ENCODE measurements at regions not wholly inside any gene's neighbourhood (a gene's known extent, or its start where the extent isn't known, plus 50 kb on each side); places are given as distances from the start of the nearest gene placed in this dataset.
A peak's percentile ranks its signal among the peaks of the same experiment; 100 is the strongest.

DNA sequence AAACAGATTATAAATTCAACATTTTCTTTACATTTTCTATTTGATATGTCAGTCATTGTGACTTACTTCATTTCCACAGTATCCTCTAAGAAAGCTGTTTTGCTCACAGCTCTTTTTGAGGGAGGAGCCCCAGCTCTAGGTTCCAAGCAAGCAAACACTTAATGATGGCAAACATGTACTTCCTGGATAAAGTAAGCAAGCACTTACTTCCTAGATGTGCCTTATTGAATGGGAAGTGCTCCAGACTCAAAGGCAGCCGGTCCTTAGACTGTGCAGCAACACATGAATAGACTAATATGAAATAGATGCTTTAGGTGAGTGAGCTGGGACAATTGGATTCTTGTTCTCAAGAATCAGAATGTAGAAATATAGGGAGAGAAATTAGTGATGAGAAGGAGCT is 2149.8 kb upstream of the PIK3C3 start:
- no peak for DNase-seq (ENCODE audit: low spot score)

DNA sequence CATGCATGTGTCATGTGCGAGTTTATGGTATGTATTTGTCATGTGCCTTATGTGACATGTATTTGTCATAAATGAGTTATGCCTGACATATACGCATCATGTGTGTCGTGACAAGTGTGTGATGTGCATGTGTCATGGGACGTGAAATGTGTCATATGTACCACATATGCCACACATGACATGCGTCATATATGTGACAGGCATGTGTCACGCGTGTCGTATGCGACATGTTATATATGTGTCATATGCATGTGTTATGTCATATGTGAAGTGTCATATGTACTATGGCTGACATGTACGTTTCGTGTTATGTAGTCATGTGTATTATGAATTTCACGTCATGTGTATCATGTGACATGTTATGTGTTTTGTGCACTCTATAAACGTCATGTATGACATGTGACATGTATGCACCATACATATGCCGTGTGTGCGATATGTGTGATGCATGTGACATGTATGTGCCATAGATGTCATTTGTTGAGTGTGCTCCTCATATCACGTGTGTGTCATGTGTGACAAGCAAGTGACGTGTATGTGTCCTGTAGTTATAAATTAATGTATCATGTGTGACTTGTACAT is 2152.3 kb upstream of the PIK3C3 start:
- DNase-seq (ENCODE audit: low spot score) = no peak

DNA sequence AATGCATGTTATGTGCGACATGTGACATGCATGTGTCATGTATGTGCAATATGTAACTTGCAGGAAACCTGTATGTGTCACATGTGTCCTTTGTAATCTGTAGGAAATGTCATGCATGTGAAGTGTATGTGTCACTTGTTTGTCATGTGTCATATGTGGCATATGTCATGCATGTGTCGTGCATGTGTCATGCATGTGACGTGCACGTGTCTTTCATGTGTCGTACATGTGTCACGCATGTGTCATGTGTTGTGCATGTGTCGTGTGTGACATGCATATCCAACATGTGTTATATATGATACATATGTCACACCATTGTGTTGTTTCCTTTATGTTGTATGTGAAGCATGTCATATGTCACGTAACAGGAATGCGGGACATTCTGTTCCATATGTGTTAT is 2153.2 kb upstream of the PIK3C3 start:
- no peak for DNase-seq (ENCODE audit: low spot score)

DNA sequence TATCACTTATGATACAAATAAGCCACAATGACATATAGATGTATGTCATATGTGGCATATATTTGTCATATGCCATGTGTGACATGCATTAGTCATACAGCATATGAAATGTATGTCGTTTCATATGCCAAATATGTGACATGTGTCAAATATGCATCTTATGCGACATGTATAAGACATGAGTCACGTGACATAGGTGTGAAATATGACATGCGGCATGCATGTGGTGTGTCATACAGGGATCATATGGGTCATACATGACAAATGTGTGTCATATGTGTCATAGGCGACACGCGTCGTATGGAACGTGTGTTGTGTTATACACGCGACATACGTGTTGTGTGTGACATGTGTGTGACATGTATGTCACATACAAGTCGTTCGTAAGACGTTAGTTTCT is 2154.0 kb upstream of the PIK3C3 start:
- DNase-seq (ENCODE audit: low spot score) = no peak

DNA sequence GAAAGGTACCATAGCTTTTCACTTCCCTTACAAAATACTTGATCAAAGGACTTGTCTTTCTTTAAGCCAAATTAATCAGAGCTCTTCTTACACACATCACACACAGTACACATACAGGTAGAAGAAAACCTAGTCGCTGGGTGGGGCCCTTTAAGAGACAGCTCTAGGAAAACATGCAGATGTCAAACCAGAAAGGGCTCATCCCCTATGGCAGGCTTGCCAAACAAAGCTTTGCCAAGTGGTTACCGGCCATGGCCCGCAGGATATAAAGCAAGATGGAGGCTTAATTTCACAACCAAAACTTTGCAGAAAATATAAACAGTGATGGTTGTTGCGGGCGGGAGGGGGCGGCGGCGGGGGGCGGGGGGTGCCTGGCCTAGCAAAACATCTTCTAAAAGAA is 2156.0 kb upstream of the PIK3C3 start:
- peak; percentile 50 for DNase-seq (ENCODE audit: low spot score)

DNA sequence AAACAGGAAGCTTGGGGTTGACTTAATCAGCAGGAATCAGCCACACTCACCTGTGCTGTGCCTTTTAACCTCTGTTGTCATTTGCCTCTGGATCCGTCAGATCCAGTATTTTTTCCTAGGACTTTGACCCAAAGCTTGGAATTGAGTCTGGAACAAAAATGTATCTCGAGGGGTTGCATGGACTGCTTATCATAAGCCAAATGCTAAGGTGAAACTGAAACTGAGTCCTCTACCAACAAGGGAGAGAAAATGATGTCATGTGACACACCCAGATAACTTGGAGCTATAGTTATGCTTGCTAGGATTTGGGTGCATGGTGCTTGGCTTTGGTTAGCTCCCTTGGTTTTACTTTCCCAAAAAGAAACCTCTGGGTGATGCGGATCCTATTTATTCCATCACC is 2158.6 kb upstream of the PIK3C3 start:
- DNase-seq (ENCODE audit: low spot score) = peak; percentile 45

DNA sequence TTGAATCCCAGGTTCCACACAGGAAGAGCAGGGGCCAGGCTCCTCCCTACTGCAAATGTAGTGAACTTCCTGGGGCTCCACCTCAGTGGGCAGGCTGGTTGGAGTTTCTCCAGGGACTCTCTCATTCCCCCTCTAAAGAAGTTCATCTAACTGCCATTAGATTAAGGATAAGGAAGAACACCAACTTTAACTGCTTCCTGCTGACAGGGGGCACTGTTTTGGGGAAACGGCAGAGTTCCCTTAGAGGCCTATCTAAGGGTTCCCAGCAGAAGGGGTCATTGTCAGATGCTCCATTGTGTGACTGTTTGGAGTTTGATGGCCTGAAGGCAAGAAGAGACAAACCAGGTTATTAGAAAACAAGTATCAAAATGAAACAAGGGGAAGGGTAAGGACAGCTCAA is 2159.7 kb upstream of the PIK3C3 start:
- DNase-seq (ENCODE audit: low spot score) = no peak

DNA sequence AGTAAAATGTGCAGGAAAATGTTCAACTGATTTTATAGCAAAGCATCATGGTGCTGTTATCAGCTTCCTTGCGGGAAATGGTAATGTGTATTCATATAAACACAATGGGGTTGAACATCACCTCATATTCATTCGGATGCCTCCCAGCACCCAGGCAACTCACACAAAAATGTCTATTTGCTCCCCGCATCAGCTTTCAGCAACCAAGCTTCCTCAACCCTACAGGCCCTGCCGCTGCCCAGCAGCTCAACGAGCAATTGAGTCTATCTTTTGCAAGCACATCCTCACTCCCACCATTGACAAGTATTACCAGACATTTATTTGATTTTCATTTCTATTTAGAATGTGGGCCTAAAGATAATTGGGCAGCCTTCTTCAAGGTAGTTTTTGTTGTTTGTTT is 2161.4 kb upstream of the PIK3C3 start:
- DNase-seq (ENCODE audit: low spot score) = no peak

DNA sequence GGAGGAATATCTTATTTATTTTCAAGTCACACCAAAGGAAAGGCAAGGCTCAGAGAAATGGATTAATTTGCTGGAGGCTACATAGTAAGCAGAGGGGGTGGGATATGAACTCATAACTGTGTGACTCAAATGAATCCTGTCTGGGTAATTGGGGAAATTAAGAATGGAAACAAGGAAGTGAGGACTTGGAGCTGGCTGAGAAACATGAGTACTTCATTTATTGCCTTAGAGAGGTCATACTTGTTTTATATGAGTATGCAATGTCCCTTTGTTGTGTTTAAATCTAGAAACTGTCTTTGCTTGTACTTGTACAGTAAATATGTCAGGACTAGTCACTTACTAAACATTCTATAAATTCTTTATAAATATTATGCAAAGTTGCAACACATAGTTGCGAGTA is 2166.7 kb upstream of the PIK3C3 start:
- DNase-seq (ENCODE audit: low spot score) = no peak

DNA sequence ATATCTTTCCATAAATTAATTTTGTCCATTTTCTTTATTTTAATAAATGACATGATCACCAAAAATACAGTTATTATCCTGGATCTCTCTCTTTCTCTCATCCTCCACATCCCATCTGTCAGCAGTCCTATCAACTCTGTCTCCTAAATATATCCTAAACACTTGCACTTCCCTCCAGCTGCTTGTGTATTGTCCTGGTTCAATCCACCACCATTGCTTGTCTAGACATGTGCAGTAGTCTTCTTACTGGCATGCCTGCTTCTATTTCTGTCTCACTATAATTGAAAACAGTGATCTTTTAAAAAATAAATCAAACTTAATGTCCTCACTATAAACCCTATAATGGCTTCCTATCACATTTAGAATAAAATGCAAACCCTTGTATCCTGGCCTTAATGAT is 2168.6 kb upstream of the PIK3C3 start:
- no peak for DNase-seq (ENCODE audit: low spot score)

DNA sequence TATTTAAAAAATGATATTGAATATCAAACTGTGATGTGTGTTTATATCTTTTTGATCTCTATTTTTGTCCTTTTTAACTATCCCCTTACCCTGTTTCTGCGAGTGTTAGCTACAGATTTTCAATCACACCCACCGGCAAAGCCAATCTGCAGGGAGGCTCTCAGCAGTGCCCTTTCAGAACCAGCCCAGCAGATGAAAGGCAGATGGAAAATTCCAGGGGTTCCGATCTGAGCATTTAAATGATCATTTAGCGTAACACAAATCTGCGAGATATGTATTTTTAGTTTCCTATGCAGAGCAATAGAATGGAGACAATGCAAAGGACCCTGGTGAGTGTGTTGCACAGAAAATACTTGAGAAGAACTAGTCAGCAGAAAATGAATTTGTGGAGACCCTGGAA is 2170.5 kb upstream of the PIK3C3 start:
- DNase-seq (ENCODE audit: low spot score) = no peak

DNA sequence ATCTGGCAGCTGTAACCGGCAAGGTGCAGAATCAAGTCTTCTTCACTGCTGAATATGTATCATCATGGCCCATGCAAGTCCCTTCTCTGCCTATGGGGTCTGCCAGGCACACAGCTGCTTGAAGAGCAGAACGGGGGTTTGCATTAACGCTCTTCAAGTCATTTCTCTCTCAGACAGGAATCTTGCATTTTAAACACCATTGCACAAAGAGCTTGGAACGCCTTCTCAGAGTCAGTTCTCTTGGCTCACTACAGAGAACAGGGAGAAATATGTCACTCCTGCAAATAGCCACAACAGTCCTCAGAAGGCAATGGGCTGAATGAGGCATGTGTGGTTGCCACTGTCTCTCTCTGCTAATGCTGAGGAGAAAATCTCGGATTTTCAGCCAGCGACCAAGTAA is 2173.5 kb upstream of the PIK3C3 start:
- no peak for DNase-seq (ENCODE audit: low spot score)

DNA sequence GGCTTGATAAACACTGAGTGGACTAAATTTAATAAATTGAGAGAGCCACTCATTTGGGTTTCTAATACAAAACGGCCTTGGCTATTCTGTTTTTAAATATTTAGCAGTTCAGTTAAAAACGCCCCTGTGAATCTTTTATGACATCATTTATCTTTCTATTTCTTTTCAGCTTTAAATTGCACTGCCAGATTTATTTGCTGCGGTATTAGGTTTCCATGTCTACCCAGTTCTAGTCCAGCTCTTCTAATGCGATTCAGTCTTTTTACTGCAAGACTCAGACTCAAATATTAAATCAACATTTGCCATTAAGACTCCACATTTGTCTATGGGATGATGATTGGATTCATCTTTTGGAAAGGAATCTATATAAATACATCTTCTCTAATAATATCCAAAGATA is 2174.3 kb upstream of the PIK3C3 start:
- no peak for DNase-seq (ENCODE audit: low spot score)

DNA sequence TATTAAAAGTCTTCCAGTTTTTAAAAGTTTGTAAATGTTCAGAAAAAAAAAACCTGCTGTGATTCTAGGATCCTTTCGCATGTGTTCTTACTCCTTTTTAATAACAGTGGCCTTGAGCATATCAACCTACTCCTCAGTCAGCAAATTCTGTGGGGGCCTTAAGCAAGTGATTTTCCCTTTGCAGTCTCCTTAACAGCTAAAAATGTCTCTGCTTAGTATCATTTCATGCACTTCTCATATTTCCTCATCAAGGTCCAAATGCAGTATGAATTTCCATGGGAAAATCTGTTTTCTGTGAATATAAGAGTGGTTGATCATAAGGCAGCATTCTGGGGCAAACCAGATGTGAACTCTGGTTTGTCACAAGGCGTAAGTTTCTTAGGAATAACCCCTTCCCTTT is 2175.1 kb upstream of the PIK3C3 start:
- no peak for DNase-seq (ENCODE audit: low spot score)

DNA sequence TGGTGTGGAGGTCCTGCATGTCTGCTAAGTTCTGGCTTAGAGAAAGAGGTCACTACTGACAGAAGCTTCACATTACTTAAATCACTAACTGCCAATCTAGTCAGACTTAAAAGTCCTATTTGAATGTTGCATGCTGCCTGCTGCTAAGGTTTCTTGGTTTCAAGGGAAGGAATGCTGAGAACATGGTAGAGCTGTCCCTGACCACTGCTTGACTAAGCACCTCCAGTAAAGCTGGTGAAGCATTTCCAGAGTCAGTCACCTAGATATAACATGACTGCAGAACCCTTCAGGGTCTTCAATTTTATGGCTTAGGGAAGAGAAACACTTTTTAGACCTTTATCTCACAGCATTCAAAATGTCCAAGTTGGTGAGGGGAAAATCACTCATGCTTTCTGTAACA is 2178.3 kb upstream of the PIK3C3 start:
- DNase-seq (ENCODE audit: low spot score) = no peak

DNA sequence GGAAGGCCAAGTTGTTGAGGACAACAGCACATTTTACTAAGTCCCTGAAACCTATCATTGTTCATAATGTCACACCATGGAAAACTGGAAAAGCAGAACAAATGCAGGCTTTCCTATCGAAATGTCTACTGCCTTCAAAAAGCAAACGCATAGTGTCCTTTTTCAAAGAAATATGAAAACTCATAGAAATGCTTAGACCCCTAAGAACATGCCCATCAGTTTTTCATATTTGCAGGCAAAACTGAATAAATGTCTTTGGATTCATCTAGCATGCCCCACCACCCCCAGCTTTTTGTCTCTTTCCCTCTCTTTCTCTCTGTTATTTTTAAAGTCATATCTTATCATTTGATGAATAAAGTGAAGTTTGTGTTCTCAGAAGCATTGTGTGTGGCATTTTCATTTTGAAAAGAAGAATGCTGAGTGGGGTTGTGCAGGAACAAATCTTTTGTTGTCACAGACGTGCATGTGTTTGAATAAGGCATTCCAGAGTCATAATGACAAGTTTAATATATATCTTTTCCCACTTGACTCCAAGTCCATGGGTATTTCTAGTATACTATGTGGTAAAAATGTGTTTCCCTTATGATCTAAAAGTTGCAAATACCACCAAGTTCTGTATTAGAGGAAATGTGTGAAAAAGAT is 2180.0 kb upstream of the PIK3C3 start:
- no peak for DNase-seq (ENCODE audit: low spot score)

DNA sequence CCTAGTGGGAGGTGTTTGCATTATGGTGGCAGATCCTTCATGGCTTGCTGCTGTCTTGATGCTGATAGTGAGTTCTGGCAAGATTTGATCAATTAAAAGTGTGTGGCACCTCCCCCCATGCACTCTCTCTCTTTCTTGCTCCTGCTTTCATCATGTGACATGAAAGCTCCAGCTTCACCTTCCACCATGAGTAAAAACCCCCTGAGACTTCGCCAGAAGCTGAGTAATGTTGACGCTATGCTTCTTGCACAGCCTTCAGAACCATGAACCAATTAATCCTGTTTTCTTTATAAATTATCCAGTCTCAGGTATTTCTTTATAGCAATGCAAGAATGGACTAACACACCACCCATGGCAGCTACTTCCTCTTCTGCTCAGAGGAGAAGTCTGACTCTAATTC is 2181.4 kb upstream of the PIK3C3 start:
- no peak for DNase-seq (ENCODE audit: low spot score)

DNA sequence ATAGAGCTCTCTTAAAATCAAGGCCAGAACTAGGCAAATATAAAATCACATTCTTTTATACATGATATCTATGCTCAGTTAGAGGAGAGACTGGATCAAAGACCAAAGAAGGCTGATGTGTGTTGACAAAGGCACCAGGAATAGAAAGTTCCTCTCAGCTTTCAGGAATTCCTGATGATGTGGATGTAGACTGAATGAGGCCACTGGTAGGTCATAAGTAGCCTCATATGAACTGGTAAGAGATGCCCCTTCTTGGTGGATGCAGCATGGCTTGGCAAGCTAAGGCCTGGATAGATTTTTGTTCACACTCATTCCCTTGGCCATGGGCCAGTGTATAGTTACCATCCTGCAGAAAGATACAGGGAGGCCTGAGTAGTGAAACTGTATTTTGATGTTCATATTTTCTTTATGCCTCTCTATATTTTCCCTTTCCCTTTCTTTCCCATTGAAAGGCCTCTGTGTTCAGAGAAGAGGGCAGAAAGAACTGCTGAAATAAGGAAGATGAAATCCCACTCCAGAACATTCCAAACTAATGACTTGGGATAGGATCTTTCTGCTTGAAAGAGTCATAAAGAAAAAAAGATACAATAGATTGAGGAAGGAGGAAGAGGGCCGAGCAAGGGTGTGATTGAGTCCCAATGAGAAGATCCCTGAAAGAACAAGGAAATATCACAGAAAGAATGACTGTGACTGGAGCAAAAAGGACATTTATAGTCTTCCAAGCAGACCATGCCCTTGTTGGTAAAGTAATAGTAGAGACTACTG is 2182.7 kb upstream of the PIK3C3 start:
- DNase-seq (ENCODE audit: low spot score) = no peak

DNA sequence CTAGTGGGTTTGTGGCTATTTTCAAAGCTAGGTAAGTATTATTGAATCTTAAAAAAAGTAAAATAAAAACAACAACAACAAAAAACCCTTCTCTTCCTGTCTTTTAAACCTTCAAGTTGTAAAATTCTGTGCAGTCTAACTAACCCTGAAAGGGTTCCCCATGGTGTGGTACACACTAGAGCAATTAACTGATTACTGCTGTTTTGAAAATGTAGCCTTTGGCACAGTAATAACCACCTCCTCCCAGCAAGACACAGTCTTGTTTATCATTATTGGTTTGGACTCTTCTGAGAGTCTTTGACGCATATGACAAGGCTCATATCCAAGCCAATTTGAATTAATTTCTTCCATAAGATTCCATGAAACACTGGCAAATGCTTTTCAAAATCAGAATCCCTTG is 2184.6 kb upstream of the PIK3C3 start:
- no peak for DNase-seq (ENCODE audit: low spot score)

DNA sequence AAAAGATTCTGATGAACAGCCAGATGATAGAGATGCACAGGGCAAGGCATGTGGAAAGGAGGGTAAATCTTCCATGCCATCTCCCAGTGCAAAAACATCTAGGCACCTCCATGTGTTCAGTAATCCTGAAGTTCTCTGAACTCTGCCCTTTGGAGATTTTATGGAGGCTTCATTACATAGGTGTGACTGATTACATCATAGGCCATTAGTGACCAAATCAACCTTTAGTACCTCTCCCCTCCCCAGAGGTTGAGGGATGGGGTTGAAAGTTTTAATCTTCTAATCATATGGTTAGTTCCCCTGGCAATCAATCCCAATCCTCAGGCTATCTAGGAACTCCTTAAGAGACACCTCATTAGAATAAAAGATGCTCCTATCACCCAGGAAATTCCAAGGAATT is 2190.2 kb upstream of the PIK3C3 start:
- no peak for DNase-seq (ENCODE audit: low spot score)

DNA sequence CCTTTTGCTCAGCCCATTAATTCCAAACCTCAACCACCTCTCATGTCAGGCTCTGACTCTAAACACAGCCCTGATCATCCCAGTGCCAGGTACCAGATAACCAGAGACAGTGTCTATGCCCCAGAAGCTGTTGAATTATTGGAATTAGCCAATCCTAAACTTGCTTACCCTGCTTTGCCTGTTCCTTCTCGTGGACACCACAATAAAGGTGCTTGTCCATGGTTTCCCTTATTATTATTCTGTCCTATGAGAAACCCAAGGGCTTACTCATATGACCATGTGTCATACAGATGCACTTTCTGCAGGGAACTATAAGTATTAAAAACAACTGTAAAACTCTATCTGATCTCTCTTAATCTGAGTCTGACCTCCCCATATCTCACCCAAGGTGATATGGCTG is 2193.8 kb upstream of the PIK3C3 start:
- no peak for DNase-seq (ENCODE audit: low spot score)

DNA sequence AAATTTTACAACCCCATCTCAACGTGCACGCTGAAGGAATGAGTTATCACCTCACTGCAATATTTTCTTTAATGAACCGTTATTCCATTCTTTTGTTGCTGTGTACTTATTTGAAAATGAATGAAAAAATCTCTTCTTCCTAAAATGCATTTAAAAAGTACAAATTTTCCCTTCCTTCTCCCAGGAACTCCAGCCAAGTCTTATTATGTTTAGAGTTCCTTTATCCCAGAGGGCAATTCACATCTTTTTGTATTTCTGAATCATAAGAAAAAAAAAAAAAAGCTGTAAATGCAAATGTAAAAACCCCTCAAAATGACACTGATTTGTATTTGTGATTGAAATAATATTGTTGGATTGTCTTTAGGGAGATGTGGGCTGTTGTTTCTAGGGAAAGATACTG is 2194.3 kb upstream of the CELF4 start:
- DNase-seq (ENCODE audit: low spot score) = no peak

DNA sequence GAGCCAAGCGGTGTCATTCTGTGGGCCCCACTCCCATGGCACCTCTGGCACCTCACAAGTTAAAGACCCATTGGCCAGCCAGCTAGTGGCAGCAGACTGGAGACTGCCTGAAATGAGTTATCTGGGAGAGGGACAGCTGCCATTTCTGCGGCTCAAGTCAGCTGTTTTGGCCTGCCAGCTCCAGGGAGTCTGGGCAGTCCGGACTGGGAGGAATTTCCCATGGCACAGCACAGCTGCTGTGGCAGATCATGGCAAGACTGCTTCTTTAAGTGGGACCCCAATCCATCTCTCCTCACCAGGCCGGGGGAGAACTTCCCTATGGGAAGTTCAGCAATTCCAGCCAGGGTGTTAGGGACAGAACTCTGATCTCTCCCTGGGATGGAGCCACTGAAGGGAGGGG is 2187.6 kb upstream of the CELF4 start:
- DNase-seq (ENCODE audit: low spot score) = no peak

DNA sequence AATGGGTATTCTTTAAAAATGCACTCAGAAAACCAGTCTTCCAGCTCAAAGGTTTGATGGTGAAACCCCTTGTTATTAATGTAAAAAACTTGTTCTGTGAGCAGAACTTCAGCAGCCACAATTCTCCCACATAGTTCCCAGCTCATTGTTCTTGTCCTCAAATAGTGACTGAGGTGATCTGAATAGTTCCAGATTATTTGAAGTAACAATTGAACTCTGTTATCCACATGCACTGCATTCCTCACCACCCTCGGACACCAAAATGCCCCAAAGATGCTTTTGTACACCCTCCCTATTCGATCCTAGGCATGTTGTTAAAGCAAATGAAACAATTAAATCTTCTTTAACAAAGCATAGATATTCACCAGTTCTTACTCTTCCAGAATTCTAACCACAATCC is 2186.8 kb upstream of the CELF4 start:
- DNase-seq (ENCODE audit: low spot score) = no peak
